ENCODE measurements at regions not wholly inside any gene's neighbourhood (a gene's known extent, or its start where the extent isn't known, plus 50 kb on each side); places are given as distances from the start of the nearest gene placed in this dataset.

GRCh38 chr14:82190742-82191141, 657.1 kb upstream of the SEL1L start:
- DNase-seq: no peak

- no peak for DNase-seq
These were observed 658.7 kb upstream of the SEL1L start for GRCh38 chr14:82192387-82192786.

GRCh38 chr14:82223276-82223675, 689.6 kb upstream of the SEL1L start:
- no peak for DNase-seq

- DNase-seq: no peak
These were observed 691.0 kb upstream of the SEL1L start for GRCh38 chr14:82224610-82225009.

GRCh38 chr14:82230748-82231147, 697.1 kb upstream of the SEL1L start:
- no peak for DNase-seq

GRCh38 chr14:82238649-82239048, 705.0 kb upstream of the SEL1L start:
- no peak for DNase-seq

- DNase-seq: no peak
These were observed 705.6 kb upstream of the SEL1L start for GRCh38 chr14:82239223-82239622.

GRCh38 chr14:82244791-82245190, 711.1 kb upstream of the SEL1L start:
- DNase-seq: no peak

- no peak for DNase-seq
These were observed 717.8 kb upstream of the SEL1L start for GRCh38 chr14:82251494-82251893.

GRCh38 chr14:82270286-82270685, 736.6 kb upstream of the SEL1L start:
- no peak for DNase-seq

- no peak for DNase-seq
These were observed 765.2 kb upstream of the SEL1L start for GRCh38 chr14:82298811-82299210.

- no peak for DNase-seq
These were observed 775.5 kb upstream of the SEL1L start for GRCh38 chr14:82309199-82309598.

- DNase-seq: no peak
These were observed 780.2 kb upstream of the SEL1L start for GRCh38 chr14:82313889-82314288.

GRCh38 chr14:82328442-82328841, 794.8 kb upstream of the SEL1L start:
- no peak for DNase-seq

GRCh38 chr14:82341261-82341810, 807.7 kb upstream of the SEL1L start:
- no peak for DNase-seq

GRCh38 chr14:82342596-82342995, 808.9 kb upstream of the SEL1L start:
- no peak for DNase-seq

- no peak for DNase-seq
These were observed 811.5 kb upstream of the SEL1L start for GRCh38 chr14:82345184-82345583.

GRCh38 chr14:82354126-82354525, 820.5 kb upstream of the SEL1L start:
- no peak for DNase-seq

- no peak for DNase-seq
These were observed 825.5 kb upstream of the SEL1L start for GRCh38 chr14:82359201-82359600.

- no peak for DNase-seq
These were observed 828.8 kb upstream of the SEL1L start for GRCh38 chr14:82362452-82362851.

GRCh38 chr14:82365471-82365870, 831.8 kb upstream of the SEL1L start:
- no peak for DNase-seq

GRCh38 chr14:82366803-82367202, 833.1 kb upstream of the SEL1L start:
- DNase-seq: no peak

- DNase-seq: no peak
These were observed 845.6 kb upstream of the SEL1L start for GRCh38 chr14:82379291-82379690.

GRCh38 chr14:82385048-82385447, 851.4 kb upstream of the SEL1L start:
- no peak for DNase-seq

- DNase-seq: no peak
These were observed 854.0 kb upstream of the SEL1L start for GRCh38 chr14:82387699-82388098.

GRCh38 chr14:82388488-82388887, 854.8 kb upstream of the SEL1L start:
- DNase-seq: no peak

All from activated CD4-positive, alpha-beta T cell treated with anti-CD3 and anti-CD28 coated beads, Interleukin-2, amount 50 U/mL, for 4 hours (primary cell).